ENCODE measurements at regions not wholly inside any gene's neighbourhood (a gene's known extent, or its start where the extent isn't known, plus 50 kb on each side); places are given as distances from the start of the nearest gene placed in this dataset.

DNA sequence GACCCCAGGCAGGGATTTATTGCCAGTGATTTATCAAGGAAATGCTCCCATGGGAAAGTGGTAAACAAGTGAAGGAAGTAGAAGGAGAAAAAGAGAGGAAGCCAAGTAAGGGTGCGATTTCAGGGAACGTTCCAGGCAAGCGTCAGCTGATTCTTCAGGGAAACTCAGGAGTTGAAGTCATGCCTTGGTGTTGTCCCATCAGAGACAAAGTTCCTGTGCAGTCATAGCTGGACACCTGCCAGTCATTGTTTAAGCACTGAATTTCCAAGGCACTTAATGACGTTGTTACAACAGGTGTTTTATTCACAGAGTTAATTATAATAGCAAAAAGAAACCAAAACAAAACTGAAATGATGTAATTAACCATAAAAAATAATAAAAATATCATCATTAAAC lies 381.8 kb upstream of the CRIM1 start:
- H3K9me2 ChIP-seq = no peaks in the 10 kb centered on the region
- no peak for DNase-seq
- H3K79me2 ChIP-seq (ENCODE audit: insufficient read depth) = no peaks in the 10 kb centered on the region
- ChIA-PET CTCF (interaction anchor here (0.7 to 1.1 kb wide), 3 partner anchors 9 to 14 kb away, joined by 3 read pairs; no protein-coding TSS in a partner anchor), POLR2A (no interaction called here)
- H4K20me1 ChIP-seq (ENCODE audit: insufficient read depth) = no peaks in the 10 kb centered on the region
- H2AFZ ChIP-seq (ENCODE audit: low read depth) = no peak overlapping the region
- H3K27ac ChIP-seq (ENCODE audit: low read depth in 2 of 2, low read length in 1 of 2) = no peak overlapping the region
- no peak overlapping the region for H3K4me2 ChIP-seq
- WGBS (ENCODE audit: low lambda C conversion rate) = 25% methylated on average over 4 of the region's 4 CpGs
- H3K36me3 ChIP-seq (replicated peaks in 1 of 2; ENCODE audit: control insufficient read depth in 1 of 2, insufficient read depth in 2 of 2, low read length in 1 of 2) = no peaks in the 10 kb centered on the region
- no peaks in the 10 kb centered on the region for H3F3A ChIP-seq (replicated peaks; ENCODE audit: insufficient read depth)
- TF ChIP-seq NRF1 (IDR thresholded peaks at IDR 0.05; ENCODE audit: low read depth, low read length) (no peak), ZBTB33 (IDR thresholded peaks at IDR 0.05; ENCODE audit: borderline replicate concordance, low read depth) (no peak), GABPA (IDR thresholded peaks at IDR 0.05; ENCODE audit: low read depth) (no peak), FOXJ3 (CRISPR knock-in tag; IDR thresholded peaks at IDR 0.05) (no peak), SMC3 (IDR thresholded peaks at IDR 0.05; ENCODE audit: low read depth, low read length) (no peak), EZH2phosphoT487 (IDR thresholded peaks at IDR 0.05; ENCODE audit: borderline replicate concordance, low read depth) (no peak), EP300 (IDR thresholded peaks at IDR 0.05; ENCODE audit: borderline replicate concordance in 1 of 2, low read depth in 1 of 2, low read length in 1 of 2) (no peak), ELF1 (IDR thresholded peaks at IDR 0.05) (no peak), POLR2AphosphoS5 (IDR thresholded peaks at IDR 0.05; ENCODE audit: low read depth, low read length) (no peak), MXI1 (IDR thresholded peaks at IDR 0.05; ENCODE audit: low read depth, low read length) (no peak), RAD21 (IDR thresholded peaks at IDR 0.05; ENCODE audit: low read length) (no peak), RFX5 (IDR thresholded peaks at IDR 0.05; ENCODE audit: low read length) (no peak), RCOR1 (IDR thresholded peaks at IDR 0.05; ENCODE audit: low read length) (no peak), YY1 (IDR thresholded peaks at IDR 0.05; ENCODE audit: low read depth) (no peak), FOSL2 (IDR thresholded peaks at IDR 0.05; ENCODE audit: borderline replicate concordance, low read depth) (no peak)
- TF ChIP-seq, protein P1, sequence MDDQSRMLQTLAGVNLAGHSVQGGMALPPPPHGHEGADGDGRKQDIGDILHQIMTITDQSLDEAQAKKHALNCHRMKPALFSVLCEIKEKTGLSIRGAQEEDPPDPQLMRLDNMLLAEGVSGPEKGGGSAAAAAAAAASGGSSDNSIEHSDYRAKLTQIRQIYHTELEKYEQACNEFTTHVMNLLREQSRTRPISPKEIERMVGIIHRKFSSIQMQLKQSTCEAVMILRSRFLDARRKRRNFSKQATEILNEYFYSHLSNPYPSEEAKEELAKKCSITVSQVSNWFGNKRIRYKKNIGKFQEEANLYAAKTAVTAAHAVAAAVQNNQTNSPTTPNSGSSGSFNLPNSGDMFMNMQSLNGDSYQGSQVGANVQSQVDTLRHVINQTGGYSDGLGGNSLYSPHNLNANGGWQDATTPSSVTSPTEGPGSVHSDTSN (IDR thresholded peaks at IDR 0.05) = no peak
- no peaks in the 10 kb centered on the region; the same call in 1 of the 2 replicates for H3K9me3 ChIP-seq
- no peaks in the 10 kb centered on the region for H3K4me1 ChIP-seq (ENCODE audit: control insufficient read depth in 1 of 2, insufficient read depth in 2 of 2, low read depth in 1 of 2, low read length in 1 of 2)
- no peak overlapping the region for H3K4me3 ChIP-seq (ENCODE audit: low read depth in 2 of 2, low read length in 1 of 2)
- no peaks in the 10 kb centered on the region; the same call in 1 of the 2 replicates for H3K27me3 ChIP-seq (ENCODE audit: insufficient read depth)
- no peak overlapping the region for H3K9ac ChIP-seq

GRCh38 chr2:35973132-35973736 lies 382.3 kb upstream of the CRIM1 start:
- peak; percentile 14 for DNase-seq

More at GRCh38 chr2:35973132-35973736, 382.3 kb upstream of the CRIM1 start:
- 0% methylated on average over 1 of the region's 1 CpG for WGBS (ENCODE audit: low lambda C conversion rate)
- H2AFZ ChIP-seq (ENCODE audit: low read depth) = no peak overlapping the region
- H3K27me3 ChIP-seq (ENCODE audit: insufficient read depth) = no peaks in the 10 kb centered on the region; the same call in 1 of the 2 replicates
- no peaks in the 10 kb centered on the region for H4K20me1 ChIP-seq (ENCODE audit: insufficient read depth)
- no peaks in the 10 kb centered on the region for H3K79me2 ChIP-seq (ENCODE audit: insufficient read depth)
- no peak overlapping the region for H3K4me2 ChIP-seq
- H3K9ac ChIP-seq = no peak overlapping the region
- H3K9me2 ChIP-seq = no peaks in the 10 kb centered on the region
- H3K36me3 ChIP-seq (replicated peaks in 1 of 2; ENCODE audit: control insufficient read depth in 1 of 2, insufficient read depth in 2 of 2, low read length in 1 of 2) = no peaks in the 10 kb centered on the region
- H3K4me1 ChIP-seq (ENCODE audit: control insufficient read depth in 1 of 2, insufficient read depth in 2 of 2, low read depth in 1 of 2, low read length in 1 of 2) = no peaks in the 10 kb centered on the region
- TF ChIP-seq, protein P2, sequence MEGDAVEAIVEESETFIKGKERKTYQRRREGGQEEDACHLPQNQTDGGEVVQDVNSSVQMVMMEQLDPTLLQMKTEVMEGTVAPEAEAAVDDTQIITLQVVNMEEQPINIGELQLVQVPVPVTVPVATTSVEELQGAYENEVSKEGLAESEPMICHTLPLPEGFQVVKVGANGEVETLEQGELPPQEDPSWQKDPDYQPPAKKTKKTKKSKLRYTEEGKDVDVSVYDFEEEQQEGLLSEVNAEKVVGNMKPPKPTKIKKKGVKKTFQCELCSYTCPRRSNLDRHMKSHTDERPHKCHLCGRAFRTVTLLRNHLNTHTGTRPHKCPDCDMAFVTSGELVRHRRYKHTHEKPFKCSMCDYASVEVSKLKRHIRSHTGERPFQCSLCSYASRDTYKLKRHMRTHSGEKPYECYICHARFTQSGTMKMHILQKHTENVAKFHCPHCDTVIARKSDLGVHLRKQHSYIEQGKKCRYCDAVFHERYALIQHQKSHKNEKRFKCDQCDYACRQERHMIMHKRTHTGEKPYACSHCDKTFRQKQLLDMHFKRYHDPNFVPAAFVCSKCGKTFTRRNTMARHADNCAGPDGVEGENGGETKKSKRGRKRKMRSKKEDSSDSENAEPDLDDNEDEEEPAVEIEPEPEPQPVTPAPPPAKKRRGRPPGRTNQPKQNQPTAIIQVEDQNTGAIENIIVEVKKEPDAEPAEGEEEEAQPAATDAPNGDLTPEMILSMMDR (IDR thresholded peaks at IDR 0.05) = peak; percentile 77
- TF ChIP-seq TEAD4 (IDR thresholded peaks at IDR 0.05; ENCODE audit: borderline replicate concordance, insufficient read depth) (no peak), RAD21 (IDR thresholded peaks at IDR 0.05; ENCODE audit: low read length) (peak; percentile 54)
- no peak overlapping the region for H3K27ac ChIP-seq (ENCODE audit: low read depth in 2 of 2, low read length in 1 of 2)
- POLR2A ChIA-PET = no interaction called here
- no peaks in the 10 kb centered on the region for H3K9me3 ChIP-seq
- CTCF ChIA-PET = interaction anchor here (0.6 to 1.1 kb wide), 4 partner anchors 9 to 41 kb away, joined by 3 read pairs; no protein-coding TSS in a partner anchor
- no peak overlapping the region for H3K4me3 ChIP-seq (ENCODE audit: low read depth in 2 of 2, low read length in 1 of 2)
- no peaks in the 10 kb centered on the region for H3F3A ChIP-seq (replicated peaks; ENCODE audit: insufficient read depth)

Measured in SK-N-SH (cell line).